HL-60 (cell line): ENCODE measurements at regions not wholly inside any gene's neighbourhood (a gene's known extent, or its start where the extent isn't known, plus 50 kb on each side); places are given as distances from the start of the nearest gene placed in this dataset.

ENCODE experiments used
- POLR2AphosphoS5 ChIP-seq: IDR thresholded peaks from 2 replicates; pipeline ENCODE4 v1.6.1; 2012; ENCODE audit warnings: low read depth
- REST ChIP-seq: IDR thresholded peaks from 2 replicates; pipeline ENCODE4 v1.6.1; 2012; ENCODE audit warnings: low read depth; ENCODE audit not compliant: insufficient replicate concordance
- SPI1 ChIP-seq: IDR thresholded peaks from 2 replicates; pipeline ENCODE4 v1.6.1; 2012; ENCODE audit warnings: low read depth, mild to moderate bottlenecking, borderline replicate concordance
- TF ChIP-seq, protein P1 (sequence below): IDR thresholded peaks from one replicate; pipeline ENCODE4 v1.5.1; 2011; ENCODE audit warnings: low read length, control low read depth, inconsistent platforms; ENCODE audit not compliant: insufficient read depth

- TF ChIP-seq, protein P1, sequence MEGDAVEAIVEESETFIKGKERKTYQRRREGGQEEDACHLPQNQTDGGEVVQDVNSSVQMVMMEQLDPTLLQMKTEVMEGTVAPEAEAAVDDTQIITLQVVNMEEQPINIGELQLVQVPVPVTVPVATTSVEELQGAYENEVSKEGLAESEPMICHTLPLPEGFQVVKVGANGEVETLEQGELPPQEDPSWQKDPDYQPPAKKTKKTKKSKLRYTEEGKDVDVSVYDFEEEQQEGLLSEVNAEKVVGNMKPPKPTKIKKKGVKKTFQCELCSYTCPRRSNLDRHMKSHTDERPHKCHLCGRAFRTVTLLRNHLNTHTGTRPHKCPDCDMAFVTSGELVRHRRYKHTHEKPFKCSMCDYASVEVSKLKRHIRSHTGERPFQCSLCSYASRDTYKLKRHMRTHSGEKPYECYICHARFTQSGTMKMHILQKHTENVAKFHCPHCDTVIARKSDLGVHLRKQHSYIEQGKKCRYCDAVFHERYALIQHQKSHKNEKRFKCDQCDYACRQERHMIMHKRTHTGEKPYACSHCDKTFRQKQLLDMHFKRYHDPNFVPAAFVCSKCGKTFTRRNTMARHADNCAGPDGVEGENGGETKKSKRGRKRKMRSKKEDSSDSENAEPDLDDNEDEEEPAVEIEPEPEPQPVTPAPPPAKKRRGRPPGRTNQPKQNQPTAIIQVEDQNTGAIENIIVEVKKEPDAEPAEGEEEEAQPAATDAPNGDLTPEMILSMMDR, result no peak
- TF ChIP-seq SPI1, result no peak
- TF ChIP-seq REST, result no peak
- TF ChIP-seq POLR2AphosphoS5, result no peak
These were observed 342.3 kb upstream of the PROK2 start for GRCh38 chr3:72127224-72127612.
